ENCODE measurements at regions not wholly inside any gene's neighbourhood (a gene's known extent, or its start where the extent isn't known, plus 50 kb on each side); places are given as distances from the start of the nearest gene placed in this dataset.

DNA sequence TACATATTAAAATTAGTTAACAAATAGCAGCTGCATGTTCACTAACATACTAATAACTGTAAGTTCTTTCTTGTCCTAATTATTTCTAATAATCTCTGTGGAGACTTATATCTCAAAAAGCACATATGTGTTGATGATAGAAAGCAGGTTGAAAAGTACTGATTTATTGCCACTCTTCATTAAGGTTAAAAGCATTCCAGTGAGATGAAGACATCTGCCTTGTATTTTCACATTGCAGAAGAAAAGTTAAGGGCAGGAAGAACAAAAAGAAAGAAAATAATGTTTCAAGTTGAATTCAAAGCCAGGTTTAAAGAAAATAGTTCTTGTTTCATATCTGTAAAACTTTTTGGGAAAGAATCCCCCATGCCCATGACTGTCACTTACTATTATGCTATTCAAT lies 429.9 kb downstream of the MTX2 start:
- POLR2A ChIA-PET = no interaction called here
- TF ChIP-seq, protein P1, sequence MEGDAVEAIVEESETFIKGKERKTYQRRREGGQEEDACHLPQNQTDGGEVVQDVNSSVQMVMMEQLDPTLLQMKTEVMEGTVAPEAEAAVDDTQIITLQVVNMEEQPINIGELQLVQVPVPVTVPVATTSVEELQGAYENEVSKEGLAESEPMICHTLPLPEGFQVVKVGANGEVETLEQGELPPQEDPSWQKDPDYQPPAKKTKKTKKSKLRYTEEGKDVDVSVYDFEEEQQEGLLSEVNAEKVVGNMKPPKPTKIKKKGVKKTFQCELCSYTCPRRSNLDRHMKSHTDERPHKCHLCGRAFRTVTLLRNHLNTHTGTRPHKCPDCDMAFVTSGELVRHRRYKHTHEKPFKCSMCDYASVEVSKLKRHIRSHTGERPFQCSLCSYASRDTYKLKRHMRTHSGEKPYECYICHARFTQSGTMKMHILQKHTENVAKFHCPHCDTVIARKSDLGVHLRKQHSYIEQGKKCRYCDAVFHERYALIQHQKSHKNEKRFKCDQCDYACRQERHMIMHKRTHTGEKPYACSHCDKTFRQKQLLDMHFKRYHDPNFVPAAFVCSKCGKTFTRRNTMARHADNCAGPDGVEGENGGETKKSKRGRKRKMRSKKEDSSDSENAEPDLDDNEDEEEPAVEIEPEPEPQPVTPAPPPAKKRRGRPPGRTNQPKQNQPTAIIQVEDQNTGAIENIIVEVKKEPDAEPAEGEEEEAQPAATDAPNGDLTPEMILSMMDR (IDR thresholded peaks at IDR 0.05; ENCODE audit: insufficient read depth, low read length, missing control alignments) = no peak
- no peak overlapping the region for H3K4me3 ChIP-seq (ENCODE audit: low read depth, low read length)
- CTCF ChIA-PET = no interaction called here
- DNase-seq (ENCODE audit: low read depth, low spot score) = no peak

DNA sequence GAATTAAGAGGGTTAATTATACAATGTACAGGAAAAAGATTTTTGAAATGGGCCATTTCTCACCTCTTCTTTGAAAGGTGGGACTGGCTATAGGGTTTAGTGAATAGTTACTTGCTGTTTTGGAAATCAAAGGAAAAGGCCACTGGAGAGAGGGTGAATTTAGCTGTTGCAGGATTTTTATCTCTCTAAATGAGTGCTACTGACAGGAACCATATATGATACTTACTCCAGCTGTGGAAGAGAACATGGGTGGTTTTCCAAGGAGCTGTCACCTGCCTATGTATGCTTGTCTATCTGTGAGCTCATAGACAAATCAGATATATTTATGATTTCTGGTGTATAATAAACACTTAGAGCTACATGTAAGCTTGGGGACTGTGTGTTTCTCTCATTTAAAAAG lies 430.4 kb downstream of the MTX2 start:
- CTCF ChIA-PET = no interaction called here
- TF ChIP-seq, protein P1 (IDR thresholded peaks at IDR 0.05; ENCODE audit: insufficient read depth, low read length, missing control alignments) = no peak
- no peak overlapping the region for H3K4me3 ChIP-seq (ENCODE audit: low read depth, low read length)
- POLR2A ChIA-PET = no interaction called here
- DNase-seq (ENCODE audit: low read depth, low spot score) = no peak

DNA sequence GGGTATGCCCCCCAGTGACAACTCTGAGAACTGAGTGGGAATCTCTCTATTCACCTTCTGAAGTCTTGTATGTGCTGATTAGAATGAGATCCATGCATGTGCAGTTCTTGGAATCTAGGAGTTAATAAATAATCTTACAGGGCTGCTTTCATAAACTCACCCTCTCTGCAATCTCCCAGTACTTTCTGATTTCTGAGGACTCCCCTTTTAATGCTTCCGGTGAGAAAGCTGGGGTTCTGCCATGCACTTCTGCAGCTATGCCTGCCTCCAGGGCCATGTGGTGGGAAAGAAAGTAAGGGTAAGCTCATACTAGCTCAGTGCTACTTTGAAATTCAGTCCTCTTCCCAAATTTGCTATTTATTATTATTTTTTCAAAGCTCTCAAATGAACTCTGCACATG lies 432.9 kb downstream of the MTX2 start:
- ChIA-PET CTCF (no interaction called here), POLR2A (no interaction called here)
- H3K4me3 ChIP-seq (ENCODE audit: low read depth, low read length) = no peak overlapping the region
- no peak for DNase-seq (ENCODE audit: low read depth, low spot score)
- TF ChIP-seq, protein P1 (IDR thresholded peaks at IDR 0.05; ENCODE audit: insufficient read depth, low read length, missing control alignments) = no peak

DNA sequence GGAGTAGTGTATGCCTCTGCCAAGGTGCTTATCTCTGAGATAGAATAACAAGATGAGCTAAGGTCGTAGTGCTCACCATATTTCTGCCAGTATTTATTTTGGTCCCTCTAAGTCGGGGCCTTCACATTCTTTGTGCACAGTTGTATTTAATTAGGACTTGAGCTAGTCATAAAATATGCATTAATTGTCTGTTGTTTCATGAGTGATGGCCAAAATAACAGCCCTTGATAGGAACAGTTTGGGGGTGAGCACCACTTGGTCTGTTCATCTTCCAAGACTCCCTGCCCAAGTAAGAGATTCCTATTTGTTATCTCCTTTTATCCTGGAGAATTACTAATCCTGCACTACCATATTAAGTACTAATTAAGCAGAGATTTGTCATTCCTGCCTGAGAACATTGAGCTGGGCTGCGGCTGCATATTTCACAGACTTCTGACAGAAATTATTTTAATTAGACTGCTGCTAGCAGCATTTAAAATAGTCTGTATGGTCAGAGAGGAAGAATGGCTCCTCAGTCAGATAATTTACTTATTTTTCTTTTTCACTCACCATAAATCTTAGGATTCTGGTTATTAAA lies 435.1 kb downstream of the MTX2 start:
- CTCF ChIA-PET = interaction anchor here (0.7 to 1.0 kb wide), 2 partner anchors 15 to 50 kb away, joined by 3 read pairs; no protein-coding TSS in a partner anchor
- H3K4me3 ChIP-seq (ENCODE audit: low read depth, low read length) = no peak overlapping the region
- DNase-seq (ENCODE audit: low read depth, low spot score) = no peak
- TF ChIP-seq, protein P1 (IDR thresholded peaks at IDR 0.05; ENCODE audit: insufficient read depth, low read length, missing control alignments) = no peak
- POLR2A ChIA-PET = no interaction called here

DNA sequence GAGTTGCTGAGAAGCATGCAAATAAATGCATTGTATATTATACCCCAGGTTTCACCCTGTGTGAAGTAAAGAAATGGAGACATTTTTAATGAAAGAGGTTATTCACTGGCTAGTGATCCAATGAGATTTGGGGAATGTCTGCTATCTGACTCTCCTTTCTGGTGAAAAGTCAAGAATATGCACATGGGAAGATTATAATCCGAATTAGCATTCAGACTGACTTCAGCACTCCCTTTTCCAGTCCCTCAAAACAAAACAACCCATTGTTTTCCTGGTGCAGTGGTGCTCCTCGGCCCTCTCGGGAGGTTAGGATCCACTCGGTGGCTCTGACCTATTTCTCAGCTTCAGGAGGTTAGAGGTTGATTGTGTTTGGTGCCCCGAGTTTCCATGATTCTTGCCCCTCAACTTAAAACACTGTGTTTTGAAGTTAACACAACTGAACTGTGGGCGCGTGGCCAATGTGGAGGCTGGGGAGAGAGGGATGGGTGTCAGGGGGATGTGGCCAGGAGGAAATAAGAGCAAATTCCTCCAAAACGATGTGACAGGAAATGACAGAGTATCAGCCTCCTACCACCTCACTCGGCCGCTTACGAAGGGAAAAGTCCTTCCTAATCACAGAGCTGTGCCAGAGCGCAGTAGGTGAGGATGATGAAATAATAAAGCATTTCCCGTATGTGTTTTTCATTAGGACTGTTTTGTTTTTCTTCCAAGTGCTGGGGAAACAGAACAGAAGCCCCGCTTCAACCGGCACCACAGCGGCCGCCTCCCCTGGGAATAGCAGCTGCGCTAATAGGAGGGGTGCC lies 440.1 kb downstream of the MTX2 start:
- H3K4me3 ChIP-seq (ENCODE audit: low read depth, low read length) = no peak overlapping the region
- CTCF ChIA-PET = no interaction called here
- POLR2A ChIA-PET = no interaction called here
- TF ChIP-seq, protein P1 (IDR thresholded peaks at IDR 0.05; ENCODE audit: insufficient read depth, low read length, missing control alignments) = no peak
- DNase-seq (ENCODE audit: low read depth, low spot score) = no peak

DNA sequence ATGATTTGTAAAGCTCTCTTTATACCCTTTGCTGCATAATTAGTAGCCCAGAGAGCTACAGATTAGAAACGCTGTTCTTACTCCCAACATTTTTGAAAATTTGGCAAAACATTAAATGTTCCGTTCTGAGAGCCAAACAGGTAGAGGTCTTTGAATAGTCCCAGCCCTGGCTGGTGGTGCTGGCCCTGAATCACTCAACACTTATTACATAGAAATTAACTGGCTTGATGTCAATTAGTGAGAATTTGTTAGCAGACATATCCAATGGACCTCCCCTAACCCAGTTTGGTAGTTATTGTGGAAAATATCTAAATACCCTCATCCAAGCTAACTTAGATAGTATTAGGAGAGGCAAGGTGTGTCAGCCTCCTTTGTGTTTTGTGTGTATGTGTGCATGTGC lies 440.7 kb downstream of the MTX2 start:
- no peak for DNase-seq (ENCODE audit: low read depth, low spot score)
- TF ChIP-seq, protein P1 (IDR thresholded peaks at IDR 0.05; ENCODE audit: insufficient read depth, low read length, missing control alignments) = no peak
- H3K4me3 ChIP-seq (ENCODE audit: low read depth, low read length) = no peak overlapping the region
- ChIA-PET CTCF (no interaction called here), POLR2A (no interaction called here)

All from AG04449 (cell line).